ENCODE measurements at regions not wholly inside any gene's neighbourhood (a gene's known extent, or its start where the extent isn't known, plus 50 kb on each side); places are given as distances from the start of the nearest gene placed in this dataset.
A peak's percentile ranks its signal among the peaks of the same experiment; 100 is the strongest.
"Not testable (repeated sequence)": the region's sequence is repeated elsewhere in the genome, so short reads cannot be mapped to it uniquely, and the experiment has no call there.

GRCh38 chrX:122219226-122219625 lies 964.9 kb upstream of the GRIA3 start:
- TF ChIP-seq CTCF (IDR thresholded peaks at IDR 0.05; ENCODE audit: insufficient read depth, low read depth, low read length, missing control alignments), result no peak
- DNase-seq (ENCODE audit: low read depth), result peak; percentile 54
- no peak overlapping the region for H3K4me3 ChIP-seq (ENCODE audit: low read length)

- DNase-seq (ENCODE audit: low read depth), result peak; percentile 71
- no peak overlapping the region for H3K4me3 ChIP-seq (ENCODE audit: low read length)
Observed at GRCh38 chrX:122219735-122220134, 964.3 kb upstream of the GRIA3 start.

GRCh38 chrX:122220644-122221373 lies 963.3 kb upstream of the GRIA3 start:
- no peak for TF ChIP-seq CTCF (IDR thresholded peaks at IDR 0.05; ENCODE audit: insufficient read depth, low read depth, low read length, missing control alignments)
- DNase-seq (ENCODE audit: low read depth), result no peak
- H3K4me3 ChIP-seq (ENCODE audit: low read length), result no peak overlapping the region

More at GRCh38 chrX:122219735-122220134, 964.3 kb upstream of the GRIA3 start:
- no peak for TF ChIP-seq CTCF (IDR thresholded peaks at IDR 0.05; ENCODE audit: insufficient read depth, low read depth, low read length, missing control alignments)

GRCh38 chrX:122221810-122222209 lies 962.3 kb upstream of the GRIA3 start:
- DNase-seq (ENCODE audit: low read depth); H3K4me3 ChIP-seq (ENCODE audit: low read length): not testable (repeated sequence)

GRCh38 chrX:122224137-122224536 lies 959.9 kb upstream of the GRIA3 start:
- H3K4me3 ChIP-seq (ENCODE audit: low read length); DNase-seq (ENCODE audit: low read depth): not testable (repeated sequence)

GRCh38 chrX:122238801-122239200 lies 945.3 kb upstream of the GRIA3 start:
- TF ChIP-seq CTCF (IDR thresholded peaks at IDR 0.05; ENCODE audit: insufficient read depth, low read depth, low read length, missing control alignments), result no peak
- DNase-seq (ENCODE audit: low read depth), result peak; percentile 77
- no peak overlapping the region for H3K4me3 ChIP-seq (ENCODE audit: low read length)

- no peak overlapping the region for H3K4me3 ChIP-seq (ENCODE audit: low read length)
- TF ChIP-seq CTCF (IDR thresholded peaks at IDR 0.05; ENCODE audit: insufficient read depth, low read depth, low read length, missing control alignments), result no peak
- no peak for DNase-seq (ENCODE audit: low read depth)
Observed at GRCh38 chrX:122241959-122242358, 942.1 kb upstream of the GRIA3 start.

GRCh38 chrX:122244080-122244479 lies 940.0 kb upstream of the GRIA3 start:
- H3K4me3 ChIP-seq (ENCODE audit: low read length), result no peak overlapping the region
- no peak for TF ChIP-seq CTCF (IDR thresholded peaks at IDR 0.05; ENCODE audit: insufficient read depth, low read depth, low read length, missing control alignments)

More at GRCh38 chrX:122244080-122244479, 940.0 kb upstream of the GRIA3 start:
- DNase-seq (ENCODE audit: low read depth), result no peak
